ENCODE measurements at regions not wholly inside any gene's neighbourhood (a gene's known extent, or its start where the extent isn't known, plus 50 kb on each side); places are given as distances from the start of the nearest gene placed in this dataset.

GRCh38 chr5:2131196-2131595 lies 248.5 kb upstream of the IRX4 start:
- H3K4me1 ChIP-seq, result peaks cover 32% of the 10 kb centered on the region
- no peak overlapping the region for H3K27ac ChIP-seq
- no peak overlapping the region for H3K4me2 ChIP-seq
- TF ChIP-seq Cebpa-rat (IDR thresholded peaks at IDR 0.05), result no peak
- H3K36me3 ChIP-seq, result no peaks in the 10 kb centered on the region
- no peaks in the 10 kb centered on the region for H4K20me1 ChIP-seq
- H3K27me3 ChIP-seq, result peaks cover 23% of the 10 kb centered on the region
- H3K4me3 ChIP-seq, result no peak overlapping the region
- no peaks in the 10 kb centered on the region for H3K9me3 ChIP-seq
- no peak overlapping the region for H3K9ac ChIP-seq

DNA sequence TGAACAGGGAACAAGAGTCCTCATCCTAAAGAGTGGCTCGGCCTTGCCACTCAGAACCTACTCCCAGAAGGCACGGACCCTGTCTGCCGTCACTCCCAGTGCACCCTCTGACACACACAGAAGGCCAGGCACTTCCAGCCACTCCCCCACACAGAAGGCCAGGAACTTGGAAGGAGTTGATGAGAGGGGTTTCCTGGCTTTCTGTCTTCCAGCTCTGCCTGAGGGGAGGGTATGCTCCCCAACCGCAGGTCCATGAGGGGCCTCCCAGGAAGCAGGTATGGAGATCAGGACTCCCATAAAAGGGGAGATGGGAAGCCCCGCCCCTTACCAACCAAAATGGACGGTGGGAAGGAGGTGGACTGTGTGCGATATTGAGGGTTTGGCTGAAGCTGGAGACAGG lies 247.6 kb upstream of the IRX4 start:
- no peak for TF ChIP-seq Cebpa-rat (IDR thresholded peaks at IDR 0.05)
- no peaks in the 10 kb centered on the region for H4K20me1 ChIP-seq
- H3K27ac ChIP-seq, result no peak overlapping the region
- H3K4me1 ChIP-seq, result peaks cover 39% of the 10 kb centered on the region
- H3K9me3 ChIP-seq, result no peaks in the 10 kb centered on the region
- H3K4me2 ChIP-seq, result peak overlapping the region; percentile 88; the same call in 1 of the 2 replicates
- no peak overlapping the region for H3K9ac ChIP-seq
- no peaks in the 10 kb centered on the region for H3K36me3 ChIP-seq
- no peak overlapping the region for H3K4me3 ChIP-seq
- H3K27me3 ChIP-seq, result peaks cover 23% of the 10 kb centered on the region

DNA sequence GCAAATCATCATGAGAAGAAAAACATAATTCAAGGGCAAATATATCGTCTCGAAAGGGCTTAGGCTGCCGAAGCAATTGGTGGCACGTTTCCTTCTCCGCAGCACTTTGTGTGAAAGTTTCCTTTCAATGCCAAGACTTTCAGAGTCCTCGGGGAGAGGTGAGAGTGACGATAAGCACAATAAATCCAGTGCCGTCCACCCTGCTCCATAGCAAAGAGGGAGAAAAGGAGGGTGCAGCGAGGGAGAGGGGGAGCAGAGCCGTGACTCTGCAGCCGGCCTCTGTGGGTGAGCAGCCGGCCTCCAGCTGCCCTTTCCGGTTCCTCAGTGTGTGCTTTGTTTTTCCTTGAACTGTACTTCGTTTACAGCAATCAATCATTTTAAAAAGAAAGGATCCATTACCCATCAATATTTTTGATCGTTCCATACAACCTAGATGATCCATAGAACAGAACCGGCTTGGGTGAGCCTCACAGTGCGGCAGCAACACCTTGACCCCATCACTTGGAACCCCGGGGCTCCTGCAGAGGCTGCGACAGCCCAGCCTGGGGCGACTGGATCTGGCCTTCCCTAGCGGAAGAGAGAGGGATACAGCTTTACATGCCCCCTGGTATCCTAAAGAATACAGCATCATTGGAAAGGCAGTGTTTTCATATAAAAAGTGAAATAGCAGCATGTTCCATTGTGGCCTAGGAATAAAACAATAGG lies 247.0 kb upstream of the IRX4 start:
- peaks cover 23% of the 10 kb centered on the region for H3K27me3 ChIP-seq
- H3K9me3 ChIP-seq, result no peaks in the 10 kb centered on the region
- H3K4me2 ChIP-seq, result peak overlapping the region; percentile 88
- H3K9ac ChIP-seq, result no peak overlapping the region
- no peak for TF ChIP-seq Cebpa-rat (IDR thresholded peaks at IDR 0.05)
- peak overlapping the region; percentile 27; the same call in 1 of the 2 replicates for H3K4me3 ChIP-seq
- H4K20me1 ChIP-seq, result no peaks in the 10 kb centered on the region
- H3K36me3 ChIP-seq, result no peaks in the 10 kb centered on the region
- H3K27ac ChIP-seq, result no peak overlapping the region
- peaks cover 39% of the 10 kb centered on the region for H3K4me1 ChIP-seq

- Histone ChIP-seq H3K27ac (no peak overlapping the region), H3K4me3 (peak overlapping the region; percentile 27; the same call in 1 of the 2 replicates), H4K20me1 (0 out of 2 replicates have a peak, but pooled peaks cover 5% of the 10 kb centered on the region), H3K9ac (no peak overlapping the region; the same call in 1 of the 2 replicates), H3K27me3 (peaks cover 23% of the 10 kb centered on the region), H3K4me1 (peaks cover 43% of the 10 kb centered on the region), H3K36me3 (no peaks in the 10 kb centered on the region), H3K9me3 (no peaks in the 10 kb centered on the region), H3K4me2 (peak overlapping the region; percentile 88)
- no peak for TF ChIP-seq Cebpa-rat (IDR thresholded peaks at IDR 0.05)
Measured at GRCh38 chr5:2128686-2129355, 246.1 kb upstream of the IRX4 start.

DNA sequence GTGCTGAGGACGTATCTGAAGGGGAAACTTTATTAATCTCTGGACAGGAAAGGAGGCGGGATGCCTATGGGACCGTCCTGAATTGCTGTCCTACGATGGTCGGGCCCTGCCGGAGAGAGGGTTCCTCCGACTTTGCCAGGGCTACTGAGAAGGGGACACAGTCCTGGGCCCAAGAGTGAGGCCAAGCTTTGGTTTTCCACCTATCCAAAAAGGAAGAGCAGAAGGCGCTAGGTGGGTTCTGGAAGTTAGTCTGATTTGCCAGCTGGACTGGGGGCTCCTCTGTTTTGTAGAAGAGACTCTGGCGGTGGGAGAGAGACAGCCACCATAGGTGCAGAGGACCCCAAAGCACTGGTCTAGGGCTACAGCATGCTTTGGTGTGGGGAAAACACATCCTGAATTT lies 243.8 kb upstream of the IRX4 start:
- H4K20me1 ChIP-seq, result 0 out of 2 replicates have a peak, but pooled peaks cover 6% of the 10 kb centered on the region
- no peak overlapping the region for H3K4me3 ChIP-seq
- H3K4me1 ChIP-seq, result peaks cover 46% of the 10 kb centered on the region
- TF ChIP-seq Cebpa-rat (IDR thresholded peaks at IDR 0.05), result no peak
- H3K36me3 ChIP-seq, result no peaks in the 10 kb centered on the region
- peaks cover 10% of the 10 kb centered on the region for H3K9me3 ChIP-seq
- no peak overlapping the region for H3K27ac ChIP-seq
- no peak overlapping the region for H3K9ac ChIP-seq
- H3K27me3 ChIP-seq, result peaks cover 23% of the 10 kb centered on the region
- H3K4me2 ChIP-seq, result no peak overlapping the region

GRCh38 chr5:2125901-2126265 lies 243.2 kb upstream of the IRX4 start:
- H3K27ac ChIP-seq, result no peak overlapping the region
- H3K27me3 ChIP-seq, result peaks cover 23% of the 10 kb centered on the region
- peaks cover 10% of the 10 kb centered on the region for H3K9me3 ChIP-seq
- 0 out of 2 replicates have a peak, but pooled peaks cover 6% of the 10 kb centered on the region for H4K20me1 ChIP-seq
- no peak overlapping the region for H3K9ac ChIP-seq
- no peak for TF ChIP-seq Cebpa-rat (IDR thresholded peaks at IDR 0.05)
- H3K4me3 ChIP-seq, result no peak overlapping the region
- peaks cover 46% of the 10 kb centered on the region for H3K4me1 ChIP-seq
- peak overlapping the region; percentile 76 for H3K4me2 ChIP-seq
- H3K36me3 ChIP-seq, result no peaks in the 10 kb centered on the region

DNA sequence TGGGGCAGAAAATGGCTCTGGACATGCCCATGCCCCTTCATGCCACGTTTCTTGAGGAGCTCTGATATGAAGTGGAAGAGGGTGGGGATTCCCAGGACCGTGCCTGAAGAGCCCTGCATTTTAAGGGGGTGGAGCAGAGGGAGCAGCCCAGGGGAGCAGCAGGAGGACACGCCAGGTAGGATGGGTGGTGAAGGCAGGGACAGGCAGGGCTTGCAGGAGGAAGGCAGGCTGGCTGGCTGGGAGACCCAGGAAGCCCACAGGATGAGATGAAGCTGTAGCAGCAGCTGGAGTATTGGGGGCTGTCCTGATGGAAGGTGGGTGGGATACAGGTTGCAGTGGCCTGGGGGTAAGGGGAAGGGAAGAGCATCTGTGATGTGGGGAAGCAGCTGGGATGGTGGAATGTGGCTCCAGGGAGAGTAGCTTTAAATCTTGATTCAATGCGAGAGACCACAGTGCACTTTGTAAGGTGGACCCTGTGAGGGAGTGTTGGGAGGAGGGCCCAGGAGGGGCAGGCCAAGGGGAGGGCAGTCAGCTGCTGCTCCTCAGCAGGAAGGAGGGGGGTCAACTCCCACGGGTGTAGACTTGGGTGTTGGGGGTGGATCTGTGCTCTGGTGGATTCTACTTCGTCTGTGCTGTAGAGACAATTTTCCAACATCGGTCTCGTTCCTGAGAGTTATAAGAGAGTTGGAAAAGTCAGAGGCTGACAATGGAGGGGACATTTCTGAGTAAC lies 242.6 kb upstream of the IRX4 start:
- TF ChIP-seq Cebpa-rat (IDR thresholded peaks at IDR 0.05), result no peak
- Histone ChIP-seq H4K20me1 (0 out of 2 replicates have a peak, but pooled peaks cover 6% of the 10 kb centered on the region), H3K9me3 (peaks cover 10% of the 10 kb centered on the region), H3K27ac (no peak overlapping the region), H3K4me1 (peaks cover 46% of the 10 kb centered on the region), H3K4me2 (peak overlapping the region; percentile 76), H3K9ac (no peak overlapping the region), H3K27me3 (peaks cover 21% of the 10 kb centered on the region), H3K4me3 (no peak overlapping the region), H3K36me3 (no peaks in the 10 kb centered on the region)

GRCh38 chr5:2124434-2125170 lies 241.9 kb upstream of the IRX4 start:
- Histone ChIP-seq H3K27ac (no peak overlapping the region), H3K4me3 (no peak overlapping the region), H3K9ac (no peak overlapping the region), H4K20me1 (0 out of 2 replicates have a peak, but pooled peaks cover 6% of the 10 kb centered on the region), H3K9me3 (peaks cover 10% of the 10 kb centered on the region), H3K36me3 (no peaks in the 10 kb centered on the region), H3K4me2 (peak overlapping the region; percentile 76), H3K4me1 (peaks cover 41% of the 10 kb centered on the region), H3K27me3 (peaks cover 13% of the 10 kb centered on the region)
- no peak for TF ChIP-seq Cebpa-rat (IDR thresholded peaks at IDR 0.05)

DNA sequence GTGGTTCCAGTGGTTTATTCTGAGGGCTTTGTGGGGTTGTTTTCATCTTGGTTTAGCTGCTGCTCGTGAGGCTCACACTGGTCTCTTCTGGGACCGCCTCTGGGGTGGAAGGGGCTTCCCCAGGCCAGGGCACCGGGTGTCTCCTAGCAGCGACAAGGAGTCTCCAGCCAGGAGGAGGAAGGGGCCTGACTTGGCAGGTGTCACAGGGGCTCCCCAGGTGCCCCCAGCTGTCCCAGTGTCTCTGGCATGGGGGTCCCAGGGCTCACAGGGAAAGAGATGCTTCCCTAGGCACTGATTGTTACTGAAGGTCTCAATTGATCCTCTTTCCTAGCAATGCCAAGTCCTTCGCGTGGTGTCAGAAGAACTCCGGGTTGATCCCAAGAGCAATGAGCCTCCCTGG lies 241.1 kb upstream of the IRX4 start:
- Histone ChIP-seq H3K9me3 (peaks cover 10% of the 10 kb centered on the region), H3K27ac (no peak overlapping the region), H3K27me3 (peaks cover 6% of the 10 kb centered on the region), H3K36me3 (no peaks in the 10 kb centered on the region), H3K9ac (no peak overlapping the region), H3K4me2 (peak overlapping the region; percentile 76), H4K20me1 (0 out of 2 replicates have a peak, but pooled peaks cover 6% of the 10 kb centered on the region), H3K4me1 (peaks cover 34% of the 10 kb centered on the region), H3K4me3 (no peak overlapping the region)
- no peak for TF ChIP-seq Cebpa-rat (IDR thresholded peaks at IDR 0.05)
